HEK293 (cell line): ENCODE measurements at regions not wholly inside any gene's neighbourhood (a gene's known extent, or its start where the extent isn't known, plus 50 kb on each side); places are given as distances from the start of the nearest gene placed in this dataset.

ENCODE experiments used
- KLF9 ChIP-seq: fragments of 450-650 bp; formaldehyde crosslinking; IDR thresholded peaks from 2 replicates; pipeline ENCODE4 v1.5.1; 2016; ENCODE audit warnings: missing biosample characterization, missing genetic modification characterization, low read depth
- ZNF24 ChIP-seq: fragments of 450-650 bp; formaldehyde crosslinking; IDR thresholded peaks from 2 replicates; pipeline ENCODE4 v1.5.1; 2016; ENCODE audit warnings: missing biosample characterization, missing genetic modification characterization
- ZNF423 ChIP-seq: fragments of 450-650 bp; formaldehyde crosslinking; IDR thresholded peaks from 2 replicates; pipeline ENCODE4 v1.5.1; 2016; ENCODE audit warnings: missing biosample characterization, missing genetic modification characterization
- ZNF639 ChIP-seq: fragments of 450-650 bp; formaldehyde crosslinking; IDR thresholded peaks from 2 replicates; pipeline ENCODE4 v1.5.1; 2016; ENCODE audit warnings: missing biosample characterization, missing genetic modification characterization
- ZNF785 ChIP-seq: fragments of 450-650 bp; formaldehyde crosslinking; IDR thresholded peaks from 2 replicates; pipeline ENCODE4 v1.5.1; 2016; ENCODE audit warnings: missing biosample characterization, missing genetic modification characterization
- TF ChIP-seq, protein P1 (sequence below): fragments of 450-650 bp; formaldehyde crosslinking; IDR thresholded peaks from 2 replicates; pipeline ENCODE4 v1.5.1; 2016; ENCODE audit warnings: missing biosample characterization, missing genetic modification characterization

GRCh38 chr6:163786995-163787671, 372.6 kb downstream of the QKI start:
- TF ChIP-seq KLF9 (tag by site-specific recombination) (no peak), ZNF423 (tag by site-specific recombination) (no peak), ZNF24 (tag by site-specific recombination) (no peak), ZNF785 (tag by site-specific recombination) (no peak), ZNF639 (tag by site-specific recombination) (no peak)
- TF ChIP-seq, protein P1, sequence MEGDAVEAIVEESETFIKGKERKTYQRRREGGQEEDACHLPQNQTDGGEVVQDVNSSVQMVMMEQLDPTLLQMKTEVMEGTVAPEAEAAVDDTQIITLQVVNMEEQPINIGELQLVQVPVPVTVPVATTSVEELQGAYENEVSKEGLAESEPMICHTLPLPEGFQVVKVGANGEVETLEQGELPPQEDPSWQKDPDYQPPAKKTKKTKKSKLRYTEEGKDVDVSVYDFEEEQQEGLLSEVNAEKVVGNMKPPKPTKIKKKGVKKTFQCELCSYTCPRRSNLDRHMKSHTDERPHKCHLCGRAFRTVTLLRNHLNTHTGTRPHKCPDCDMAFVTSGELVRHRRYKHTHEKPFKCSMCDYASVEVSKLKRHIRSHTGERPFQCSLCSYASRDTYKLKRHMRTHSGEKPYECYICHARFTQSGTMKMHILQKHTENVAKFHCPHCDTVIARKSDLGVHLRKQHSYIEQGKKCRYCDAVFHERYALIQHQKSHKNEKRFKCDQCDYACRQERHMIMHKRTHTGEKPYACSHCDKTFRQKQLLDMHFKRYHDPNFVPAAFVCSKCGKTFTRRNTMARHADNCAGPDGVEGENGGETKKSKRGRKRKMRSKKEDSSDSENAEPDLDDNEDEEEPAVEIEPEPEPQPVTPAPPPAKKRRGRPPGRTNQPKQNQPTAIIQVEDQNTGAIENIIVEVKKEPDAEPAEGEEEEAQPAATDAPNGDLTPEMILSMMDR (tag by site-specific recombination): no peak
